Upper lobe of left lung (tissue), 6 donors: ENCODE measurements at regions not wholly inside any gene's neighbourhood (a gene's known extent, or its start where the extent isn't known, plus 50 kb on each side); places are given as distances from the start of the nearest gene placed in this dataset.

Experiments used
- ATAC-seq, 2 donors: fragments of 200-7000 bp; cut with Tn5 transposase; one replicate each; pipeline ENCODE4 v1.9.1; 2022; ENCODE audit warnings: mild to moderate bottlenecking in 2 of 2, moderate library complexity in 2 of 2; ENCODE audit not compliant: low FRiP score in 2 of 2
- DNase-seq, 2 donors: peaks; one replicate each; pipeline ENCODE4 v3.0.0-alpha.2; 2019 to 2020
- H3K27ac ChIP-seq, 4 donors: fragments of 200-600 bp; sonication (generic); one replicate each; pipeline ENCODE4 v1.5.1; 2016 to 2019
- H3K27me3 ChIP-seq, 4 donors: fragments of 200-600 bp; sonication (generic); one replicate each; pipeline ENCODE4 v1.5.1; 2017 to 2019
- H3K36me3 ChIP-seq, 4 donors: fragments of 200-600 bp; sonication (generic); one replicate each; pipeline ENCODE4 v1.5.1; 2016 to 2019
- H3K4me1 ChIP-seq, 4 donors: fragments of 200-600 bp; sonication (generic); one replicate each; pipeline ENCODE4 v1.5.1; 2018 to 2019
- H3K4me3 ChIP-seq, 4 donors: fragments of 200-600 bp; sonication (generic); one replicate each; pipeline ENCODE4 v1.5.1; 2017 to 2019; ENCODE audit warnings: mild to moderate bottlenecking in 2 of 4, moderate library complexity in 1 of 4
- H3K9me3 ChIP-seq, 4 donors: fragments of 200-600 bp; sonication (generic); one replicate each; pipeline ENCODE4 v1.5.1; 2018 to 2019
- CTCF ChIP-seq, 6 experiments: fragments of 450-650 bp in 4 of 6; fragments of 200-600 bp in 2 of 6; sonication (generic) in 2 of 6; IDR thresholded peaks; one replicate each; pipeline ENCODE4 v1.5.1; 2016 to 2019; ENCODE audit warnings: antibody characterized with exemption in 6 of 6
- EP300 ChIP-seq, 4 donors: sonication (generic); formaldehyde crosslinking; IDR thresholded peaks; one replicate each; pipeline ENCODE4 v1.5.1; 2017; ENCODE audit warnings: antibody characterized with exemption in 4 of 4, control low read depth in 2 of 4
- POLR2A ChIP-seq, 4 donors: fragments of 450-650 bp; IDR thresholded peaks; one replicate each; pipeline ENCODE4 v1.5.1; 2016 to 2017; ENCODE audit warnings: antibody characterized with exemption in 4 of 4, mild to moderate bottlenecking in 2 of 4
- POLR2AphosphoS5 ChIP-seq, 2 donors: sonication (generic); formaldehyde crosslinking; IDR thresholded peaks; one replicate each; pipeline ENCODE4 v1.5.1; 2017; ENCODE audit warnings: antibody characterized with exemption in 2 of 2
- WGBS, 2 donors: methylation state at CpG; one replicate each; pipeline ENCODE4 v1.1.5; 2017 to 2018; 5-methylcytosine and 5-hydroxymethylcytosine counted together
- donor health status: DM: no; HTN: no; CAD: no; lungs with moderate emphysema.
- donor health status: DM: no; HTN: yes; CAD: no; lungs with severe emphysema.

DNA sequence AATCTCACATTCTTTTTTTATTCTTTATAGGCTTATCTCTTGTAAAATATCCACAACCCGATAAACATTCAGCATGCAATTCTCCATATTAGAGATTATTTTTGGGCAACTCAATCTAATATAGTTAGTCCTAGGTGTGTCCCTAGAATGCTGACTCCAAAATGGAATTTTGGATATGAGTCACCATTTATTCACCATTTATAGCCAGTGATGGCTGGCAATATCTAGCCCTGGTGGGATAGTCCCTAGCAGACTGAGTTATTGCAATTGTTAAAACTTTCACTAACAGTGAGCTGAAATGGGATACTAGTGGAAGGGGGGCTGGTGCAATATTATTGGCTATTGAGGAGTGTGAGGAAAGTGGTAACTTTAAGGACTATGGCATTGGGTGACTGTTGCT lies 401.6 kb downstream of the SLC4A3 start:
- Histone ChIP-seq H3K27ac (no peak overlapping the region), H3K27me3 (no peaks in the 10 kb centered on the region), H3K9me3 (no peaks in the 10 kb centered on the region), H3K4me1 (no peaks in the 10 kb centered on the region), H3K36me3 (no peaks in the 10 kb centered on the region), H3K4me3 (no peak overlapping the region)
- TF ChIP-seq POLR2A (IDR thresholded peaks at IDR 0.05) = no peak
- no peak for TF ChIP-seq POLR2AphosphoS5 (IDR thresholded peaks at IDR 0.05)
- TF ChIP-seq EP300 (IDR thresholded peaks at IDR 0.05) = no peak
- TF ChIP-seq CTCF (IDR thresholded peaks at IDR 0.05) = no peak
- DNase-seq = no peak
- ATAC-seq = no peak
- WGBS, 2 donors = 93 to 100% methylated on average over 1 of the region's 1 CpG

GRCh38 chr2:220033546-220033945 lies 406.1 kb downstream of the SLC4A3 start:
- H3K27me3 ChIP-seq = no peaks in the 10 kb centered on the region
- ATAC-seq (no peak), DNase-seq (no peak)
- H3K4me1 ChIP-seq = no peaks in the 10 kb centered on the region
- no peak overlapping the region for H3K27ac ChIP-seq
- H3K4me3 ChIP-seq = no peak overlapping the region
- H3K36me3 ChIP-seq = no peaks in the 10 kb centered on the region
- TF ChIP-seq EP300 (IDR thresholded peaks at IDR 0.05) = no peak
- no peak for TF ChIP-seq CTCF (IDR thresholded peaks at IDR 0.05)
- TF ChIP-seq POLR2AphosphoS5 (IDR thresholded peaks at IDR 0.05) = no peak
- TF ChIP-seq POLR2A (IDR thresholded peaks at IDR 0.05) = no peak
- no peaks in the 10 kb centered on the region for H3K9me3 ChIP-seq
- 64 to 78% methylated on average over 1 of the region's 1 CpG for WGBS, 2 donors

GRCh38 chr2:220034426-220035130 lies 407.1 kb downstream of the SLC4A3 start:
- no peaks in the 10 kb centered on the region for H3K4me1 ChIP-seq
- no peaks in the 10 kb centered on the region for H3K36me3 ChIP-seq
- ATAC-seq (no peak), DNase-seq (no peak)
- no peaks in the 10 kb centered on the region for H3K9me3 ChIP-seq
- no peak overlapping the region for H3K27ac ChIP-seq
- TF ChIP-seq POLR2A (IDR thresholded peaks at IDR 0.05) = no peak
- no peak for TF ChIP-seq CTCF (IDR thresholded peaks at IDR 0.05)
- H3K4me3 ChIP-seq = no peak overlapping the region
- no peaks in the 10 kb centered on the region for H3K27me3 ChIP-seq

GRCh38 chr2:220036431-220036830 lies 409.0 kb downstream of the SLC4A3 start:
- Histone ChIP-seq H3K4me1 (no peaks in the 10 kb centered on the region), H3K4me3 (no peak overlapping the region), H3K27ac (no peak overlapping the region), H3K9me3 (no peaks in the 10 kb centered on the region), H3K36me3 (no peaks in the 10 kb centered on the region), H3K27me3 (no peaks in the 10 kb centered on the region)
- ATAC-seq = no peak
- DNase-seq = no peak
- TF ChIP-seq POLR2AphosphoS5 (IDR thresholded peaks at IDR 0.05) (no peak), EP300 (IDR thresholded peaks at IDR 0.05) (no peak), POLR2A (IDR thresholded peaks at IDR 0.05) (no peak), CTCF (IDR thresholded peaks at IDR 0.05) (no peak)

DNA sequence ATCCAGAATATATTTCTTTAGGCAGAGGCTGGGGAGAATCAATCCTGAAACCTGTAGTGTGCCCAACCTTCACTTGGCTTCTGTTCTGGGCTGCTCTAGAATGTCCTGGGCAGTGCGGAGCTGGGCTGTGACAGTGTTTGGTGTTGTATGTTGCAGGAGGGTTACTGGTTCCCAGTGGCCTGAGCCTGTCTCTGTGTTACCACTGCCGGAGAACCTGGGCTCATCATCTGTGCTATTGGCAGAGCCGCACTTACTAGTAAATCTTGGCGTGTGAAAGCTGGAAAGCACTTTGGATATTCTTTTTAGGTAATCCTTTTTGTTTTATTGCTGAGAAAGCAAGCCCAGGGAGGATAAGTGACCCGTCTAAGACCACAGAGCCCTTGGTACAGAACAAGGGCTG lies 412.9 kb downstream of the SLC4A3 start:
- no peaks in the 10 kb centered on the region for H3K4me1 ChIP-seq
- H3K9me3 ChIP-seq = no peaks in the 10 kb centered on the region
- no peak for ATAC-seq
- no peak for DNase-seq
- 94 to 97% methylated on average over 4 to 5 of the region's 5 CpGs for WGBS, 2 donors
- TF ChIP-seq CTCF (IDR thresholded peaks at IDR 0.05) (no peak), POLR2AphosphoS5 (IDR thresholded peaks at IDR 0.05) (no peak)
- H3K4me3 ChIP-seq = no peak overlapping the region
- H3K27ac ChIP-seq = no peak overlapping the region
- no peaks in the 10 kb centered on the region for H3K36me3 ChIP-seq
- no peaks in the 10 kb centered on the region for H3K27me3 ChIP-seq
